GM18502 (cell line): ENCODE measurements at regions not wholly inside any gene's neighbourhood (a gene's known extent, or its start where the extent isn't known, plus 50 kb on each side); places are given as distances from the start of the nearest gene placed in this dataset.

Experiments used
- ATAC-seq: cut with Tn5 transposase; IDR thresholded peaks from one replicate; pipeline ENCODE4 v1.9.1; 2021; ENCODE audit warnings: mild to moderate bottlenecking; ENCODE audit not compliant: unreplicated experiment, poor library complexity

GRCh38 chr5:164687391-164687790 lies 1182.0 kb downstream of the MAT2B start:
- ATAC-seq: no peak

- ATAC-seq: no peak
Observed at GRCh38 chr5:164688437-164688836, 1183.0 kb downstream of the MAT2B start.

GRCh38 chr5:164708831-164709230 lies 1203.4 kb downstream of the MAT2B start:
- no peak for ATAC-seq

GRCh38 chr5:164713682-164714081 lies 1208.3 kb downstream of the MAT2B start:
- no peak for ATAC-seq

- no peak for ATAC-seq
Observed at GRCh38 chr5:164721116-164721515, 1215.7 kb downstream of the MAT2B start.

- no peak for ATAC-seq
Observed at GRCh38 chr5:164721656-164722055, 1216.2 kb downstream of the MAT2B start.

GRCh38 chr5:164722702-164723101 lies 1217.3 kb downstream of the MAT2B start:
- ATAC-seq: no peak

- no peak for ATAC-seq
Observed at GRCh38 chr5:164727012-164727411, 1221.6 kb downstream of the MAT2B start.

- no peak for ATAC-seq
Observed at GRCh38 chr5:164728733-164729132, 1223.3 kb downstream of the MAT2B start.

- ATAC-seq: no peak
Observed at GRCh38 chr5:164735334-164735733, 1229.9 kb downstream of the MAT2B start.

GRCh38 chr5:164741376-164741775 lies 1236.0 kb downstream of the MAT2B start:
- no peak for ATAC-seq

- peak; percentile 86 for ATAC-seq
Observed at GRCh38 chr5:164742025-164742424, 1236.6 kb downstream of the MAT2B start.

GRCh38 chr5:164746723-164747122 lies 1241.3 kb downstream of the MAT2B start:
- ATAC-seq: no peak

GRCh38 chr5:164747371-164747770 lies 1242.0 kb downstream of the MAT2B start:
- ATAC-seq: no peak

- ATAC-seq: peak; percentile 76
Observed at GRCh38 chr5:164748861-164749260, 1243.4 kb downstream of the MAT2B start.

GRCh38 chr5:164753434-164753833 lies 1248.0 kb downstream of the MAT2B start:
- ATAC-seq: no peak

GRCh38 chr5:164763206-164763605 lies 1257.8 kb downstream of the MAT2B start:
- no peak for ATAC-seq

GRCh38 chr5:164772122-164772521 lies 1266.7 kb downstream of the MAT2B start:
- ATAC-seq: no peak

GRCh38 chr5:164784230-164784629 lies 1278.8 kb downstream of the MAT2B start:
- no peak for ATAC-seq

- ATAC-seq: no peak
Observed at GRCh38 chr5:164798110-164798509, 1292.7 kb downstream of the MAT2B start.

- no peak for ATAC-seq
Observed at GRCh38 chr5:164799391-164799790, 1294.0 kb downstream of the MAT2B start.

- ATAC-seq: no peak
Observed at GRCh38 chr5:164801910-164802309, 1296.5 kb downstream of the MAT2B start.

- peak; percentile 64 for ATAC-seq
Observed at GRCh38 chr5:164809821-164810220, 1304.4 kb downstream of the MAT2B start.
